ENCODE measurements at regions not wholly inside any gene's neighbourhood (a gene's known extent, or its start where the extent isn't known, plus 50 kb on each side); places are given as distances from the start of the nearest gene placed in this dataset.

DNA sequence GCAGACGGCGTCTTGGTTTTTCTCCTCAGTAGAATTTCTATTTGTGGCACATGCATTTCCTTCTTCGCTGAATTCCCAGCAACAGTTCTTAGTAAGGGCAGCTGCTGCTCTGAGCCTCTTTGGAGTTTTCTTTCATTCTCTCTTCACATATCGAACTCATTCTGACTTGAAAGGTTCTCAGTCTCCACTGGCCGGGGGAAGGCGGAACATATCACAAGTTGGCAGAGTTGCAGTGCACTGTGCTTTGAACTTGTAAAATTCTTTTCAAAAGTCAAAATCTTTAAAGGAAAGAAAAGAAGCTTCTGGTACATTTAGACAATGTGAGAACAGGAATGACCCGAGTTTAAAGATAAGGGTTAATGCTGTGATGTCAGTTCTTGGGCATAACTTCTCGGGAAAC lies 286.1 kb upstream of the MAP3K7 start:
- no peak for DNase-seq (ENCODE audit: low spot score)

DNA sequence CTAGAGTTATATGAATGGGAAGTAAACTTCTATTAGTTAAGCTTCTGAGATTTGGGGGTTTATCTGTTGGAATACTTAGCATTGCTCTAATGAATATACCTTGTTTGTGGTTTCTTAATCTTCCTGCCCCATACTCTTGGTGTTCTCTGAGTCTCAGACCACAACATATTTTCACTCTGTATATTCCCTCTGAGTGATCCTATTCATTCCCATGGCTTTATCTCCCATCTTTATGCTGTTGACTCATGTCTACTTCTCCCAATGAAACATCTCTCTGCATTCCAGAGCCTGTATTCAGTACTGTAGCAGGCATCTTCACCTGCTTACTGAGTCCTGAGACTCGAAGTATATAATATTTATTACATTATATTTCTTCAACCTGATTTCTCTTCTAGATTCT lies 283.7 kb upstream of the MAP3K7 start:
- no peak for DNase-seq (ENCODE audit: low spot score)

DNA sequence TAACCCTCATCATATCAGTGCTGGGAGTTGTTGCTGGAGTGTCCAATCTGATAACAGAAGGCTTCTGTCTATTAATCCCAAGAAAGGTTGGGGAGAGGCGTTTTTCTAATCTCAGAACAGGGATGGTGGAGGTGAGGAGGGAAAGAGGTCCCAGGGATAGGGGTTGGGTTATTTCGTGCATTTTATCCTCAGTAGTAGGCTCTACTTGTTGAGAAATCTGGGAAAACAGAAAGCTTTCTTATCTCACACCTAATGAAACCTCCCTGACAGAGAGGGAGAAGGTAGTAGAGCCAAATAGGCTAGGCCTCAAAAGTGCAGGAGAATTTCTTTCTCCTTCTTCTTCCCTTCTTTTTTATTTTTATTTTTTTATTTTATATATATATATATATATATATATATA lies 281.8 kb upstream of the MAP3K7 start:
- no peak for DNase-seq (ENCODE audit: low spot score)

DNA sequence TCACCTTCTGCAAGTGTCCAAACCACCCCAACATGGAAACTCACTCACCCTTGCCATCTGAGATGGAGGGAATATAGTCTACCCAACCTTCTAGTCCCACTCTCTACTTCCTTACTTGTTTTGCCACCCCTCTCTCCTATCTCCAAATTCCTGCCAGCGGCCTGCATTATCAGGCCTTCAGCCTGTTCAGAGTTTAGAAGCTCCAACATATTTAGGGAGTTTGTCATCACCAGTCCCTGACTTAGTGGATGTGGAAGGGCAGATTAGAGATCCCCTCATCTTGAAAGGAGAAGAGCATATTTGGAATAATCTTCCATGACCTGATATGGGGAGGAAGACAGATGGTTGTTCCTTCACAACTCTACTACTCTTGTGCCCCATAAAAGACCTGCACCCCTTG lies 281.4 kb upstream of the MAP3K7 start:
- DNase-seq (ENCODE audit: low spot score) = no peak

DNA sequence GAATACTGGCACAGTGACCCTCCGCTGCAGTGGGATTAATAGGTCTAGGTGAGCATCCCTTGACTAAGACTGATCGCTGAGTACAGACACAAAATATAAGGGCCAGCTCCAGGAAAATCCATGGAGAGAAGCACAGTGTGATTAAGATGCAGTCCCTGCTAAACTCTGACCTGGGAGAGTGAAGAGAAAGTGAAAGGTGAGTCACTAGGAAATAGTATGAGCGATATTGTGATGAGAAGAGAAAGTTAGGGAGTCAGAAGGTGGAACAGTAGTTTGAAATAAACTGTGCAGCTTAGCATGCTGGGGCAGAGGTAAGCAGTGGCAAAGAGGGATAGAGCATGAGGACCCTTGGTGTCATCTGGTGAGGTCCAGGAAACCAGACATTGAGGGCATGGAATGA lies 278.6 kb upstream of the MAP3K7 start:
- no peak for DNase-seq (ENCODE audit: low spot score)

DNA sequence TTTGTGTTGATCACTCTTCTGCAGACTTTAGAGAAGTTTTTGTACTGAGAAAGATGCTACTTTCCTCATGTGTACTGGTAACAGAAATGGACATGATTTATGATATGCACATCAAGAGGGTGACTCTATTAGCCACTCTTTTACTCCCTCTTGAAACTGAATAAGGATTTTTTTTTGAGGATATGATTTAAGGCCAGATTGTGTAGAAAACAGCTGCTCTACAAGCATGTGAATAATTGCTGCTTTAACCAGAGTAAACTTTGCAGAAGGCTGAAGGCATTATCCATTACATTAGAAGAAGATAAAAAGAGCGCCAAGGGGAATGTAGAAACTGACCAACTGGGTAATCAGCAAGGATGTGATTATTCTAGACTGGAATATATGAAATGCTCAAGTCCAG lies 276.2 kb upstream of the MAP3K7 start:
- no peak for DNase-seq (ENCODE audit: low spot score)

DNA sequence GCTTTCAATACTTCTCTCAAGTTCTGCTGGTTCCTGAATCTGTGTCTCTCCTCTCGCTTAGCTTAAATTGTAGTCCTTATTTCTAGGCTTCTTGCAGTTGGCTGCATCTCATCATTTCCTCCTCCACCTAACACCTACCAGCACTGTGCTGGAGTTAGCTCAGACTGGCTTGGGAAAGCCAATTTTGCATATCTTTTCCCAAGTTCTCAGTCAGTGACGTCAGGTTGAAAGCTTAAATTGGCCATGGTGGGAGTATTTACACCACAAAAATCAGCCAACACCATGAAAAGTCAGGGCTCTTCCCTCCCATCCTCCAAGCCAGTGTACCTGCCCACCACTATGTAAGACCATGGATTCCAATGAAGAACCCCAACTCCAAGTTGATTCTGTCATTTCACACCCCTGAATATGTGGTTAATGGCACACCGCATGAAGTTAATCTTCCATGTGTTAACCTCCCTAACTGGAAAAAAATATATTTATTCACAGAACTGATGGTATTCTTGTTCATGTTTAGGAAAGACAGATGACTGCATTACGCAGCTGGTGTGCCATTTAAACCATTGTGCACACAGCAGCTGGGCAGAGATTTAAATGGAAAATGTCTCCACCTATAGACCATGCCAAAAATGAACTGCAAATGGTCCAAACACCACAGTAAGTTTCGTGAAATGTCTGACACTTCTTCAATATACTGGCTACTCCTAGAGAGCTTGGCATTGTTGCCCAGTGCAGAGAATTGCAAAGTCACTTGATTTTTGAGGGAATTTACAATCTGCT lies 274.1 kb upstream of the MAP3K7 start:
- no peak for DNase-seq (ENCODE audit: low spot score)

DNA sequence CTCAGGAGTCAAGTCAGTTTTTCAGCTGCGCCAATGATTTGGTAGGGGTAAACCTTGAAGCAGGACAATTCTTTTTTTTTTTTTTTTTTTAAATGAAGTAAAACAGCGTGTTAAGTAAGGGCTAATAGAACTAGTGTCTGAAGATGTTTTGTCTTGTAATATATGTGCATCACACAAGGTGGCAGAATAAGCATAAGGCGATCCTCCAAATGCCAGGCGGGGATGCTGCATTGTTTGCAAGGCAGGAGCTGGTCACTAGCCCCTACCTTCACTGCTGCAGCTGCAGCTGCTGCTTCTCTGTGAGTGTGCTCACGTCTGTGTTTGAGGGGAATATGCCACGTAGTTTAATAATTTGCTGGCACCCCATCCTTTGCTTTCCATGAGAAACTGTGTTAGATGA lies 272.7 kb upstream of the MAP3K7 start:
- DNase-seq (ENCODE audit: low spot score) = no peak

DNA sequence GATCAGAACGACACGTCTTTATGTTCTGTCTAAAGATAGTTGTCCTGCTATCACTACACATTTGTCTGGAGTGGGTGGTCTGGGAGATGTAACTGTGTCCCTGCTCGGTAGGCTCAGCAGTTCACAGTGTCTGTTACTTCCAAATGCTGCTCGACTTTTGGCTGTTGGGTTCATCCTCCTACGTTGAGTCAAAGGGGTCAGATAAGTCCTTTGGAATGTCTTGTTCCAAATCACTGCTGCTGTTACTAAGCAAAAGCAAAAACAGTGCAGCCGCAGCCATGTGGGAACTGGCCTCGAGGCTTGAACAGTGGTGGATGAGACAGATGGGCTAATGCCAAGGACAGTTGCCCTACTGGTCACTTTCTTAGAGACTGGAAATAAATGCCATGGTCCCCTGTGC lies 272.2 kb upstream of the MAP3K7 start:
- DNase-seq (ENCODE audit: low spot score) = no peak

DNA sequence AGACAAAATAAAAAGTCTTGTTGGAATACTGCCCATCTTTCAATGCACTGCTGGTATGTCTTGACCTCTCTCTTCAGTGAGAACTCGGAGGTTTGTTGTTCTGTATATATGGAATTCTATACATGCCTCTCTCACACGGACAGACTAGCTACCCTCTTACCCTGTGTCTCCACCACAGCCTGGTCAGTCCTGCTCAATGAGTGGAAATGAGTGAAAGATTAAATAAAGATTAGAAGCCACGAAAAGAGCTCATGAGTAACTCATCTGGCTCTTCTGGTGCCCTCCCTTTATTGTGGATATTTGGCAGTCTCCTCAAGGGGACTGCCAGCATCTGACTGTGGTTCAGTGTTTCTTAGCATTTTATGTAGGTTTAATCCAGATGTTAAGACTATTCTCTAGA lies 262.8 kb upstream of the MAP3K7 start:
- DNase-seq (ENCODE audit: low spot score) = no peak

DNA sequence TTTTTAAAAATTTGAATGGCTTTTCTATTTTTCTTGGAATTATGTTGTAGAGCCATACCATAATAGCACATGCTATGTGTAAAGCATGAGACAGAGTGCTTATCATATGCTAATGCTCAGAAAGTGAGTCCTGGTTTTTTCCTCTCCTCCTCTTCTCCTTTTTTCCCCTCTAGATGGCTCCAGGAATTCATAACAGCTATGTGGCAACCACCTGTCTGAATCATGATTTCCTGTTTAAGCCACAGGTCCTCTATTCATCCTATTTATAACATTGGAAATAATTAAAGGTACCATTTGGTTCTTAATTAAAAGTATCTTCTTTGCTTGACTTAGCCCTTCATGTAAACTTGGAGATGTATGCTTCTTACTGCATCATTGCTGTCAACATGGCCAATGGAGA lies 260.0 kb upstream of the MAP3K7 start:
- no peak for DNase-seq (ENCODE audit: low spot score)

DNA sequence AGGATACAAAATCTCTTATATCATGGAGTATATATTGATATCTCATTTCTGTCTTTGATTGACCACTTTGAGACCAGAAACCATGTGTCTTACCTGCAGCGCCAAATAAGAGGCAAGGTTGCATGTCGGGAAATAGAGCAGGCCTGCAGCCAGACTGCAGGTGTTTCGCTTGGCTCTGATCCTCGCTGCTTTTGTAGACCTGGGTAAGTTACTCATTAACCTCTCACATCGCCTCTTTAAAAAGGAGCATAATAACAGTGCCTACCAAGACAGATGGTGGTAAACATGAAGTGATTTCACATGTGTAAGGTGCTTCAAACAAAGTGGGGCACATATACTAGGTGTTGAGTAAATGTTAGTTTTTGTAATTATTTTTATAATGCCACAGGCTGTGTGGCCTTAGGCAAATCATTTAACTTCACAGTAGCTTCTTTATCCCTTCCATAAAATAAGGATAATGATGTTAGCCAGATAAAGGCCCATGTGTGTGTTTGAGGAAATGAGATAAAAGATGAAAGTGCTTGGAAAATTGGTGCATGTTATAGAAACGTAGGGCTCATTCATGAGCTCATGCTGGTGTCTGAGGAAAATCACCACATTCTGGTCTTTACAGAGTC lies 248.8 kb upstream of the MAP3K7 start:
- no peak for DNase-seq (ENCODE audit: low spot score)

DNA sequence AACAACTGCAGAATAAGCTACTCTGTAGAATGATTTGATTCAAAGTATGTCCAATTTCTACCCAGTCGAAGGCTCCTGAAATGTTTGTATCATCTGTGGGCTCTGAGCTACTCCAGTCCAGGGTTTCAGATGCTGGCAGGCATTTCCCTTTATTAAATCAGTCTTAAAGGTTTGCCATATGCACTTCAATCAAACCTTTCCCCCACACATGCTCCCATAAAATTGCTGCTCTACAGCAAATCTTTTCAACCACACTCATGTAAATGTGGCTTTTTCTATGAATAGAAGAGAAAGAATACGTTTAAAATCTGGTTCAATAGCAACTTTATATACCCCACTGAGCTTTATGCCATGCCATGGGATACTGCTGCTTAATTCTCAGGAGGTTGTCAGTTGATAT lies 242.4 kb upstream of the MAP3K7 start:
- DNase-seq (ENCODE audit: low spot score) = no peak

DNA sequence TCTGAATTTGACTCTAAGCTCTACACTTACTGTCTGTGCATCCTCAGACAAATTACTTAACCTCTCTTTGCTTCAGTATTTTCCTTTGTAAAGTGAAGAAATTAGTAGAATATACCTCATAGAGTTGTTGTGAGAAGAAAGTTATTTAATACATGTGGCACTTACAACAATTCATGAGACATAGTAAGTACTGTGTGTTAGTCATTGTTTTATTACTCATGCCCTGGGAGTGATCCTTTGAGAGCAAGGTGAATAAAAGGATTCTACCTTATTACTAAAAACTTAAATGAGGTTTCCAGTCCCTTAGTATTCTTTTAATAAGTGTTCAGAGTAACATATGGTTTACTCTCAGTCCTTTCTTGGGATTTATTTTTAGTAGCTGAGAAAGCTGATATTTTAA lies 233.6 kb upstream of the MAP3K7 start:
- DNase-seq (ENCODE audit: low spot score) = no peak

DNA sequence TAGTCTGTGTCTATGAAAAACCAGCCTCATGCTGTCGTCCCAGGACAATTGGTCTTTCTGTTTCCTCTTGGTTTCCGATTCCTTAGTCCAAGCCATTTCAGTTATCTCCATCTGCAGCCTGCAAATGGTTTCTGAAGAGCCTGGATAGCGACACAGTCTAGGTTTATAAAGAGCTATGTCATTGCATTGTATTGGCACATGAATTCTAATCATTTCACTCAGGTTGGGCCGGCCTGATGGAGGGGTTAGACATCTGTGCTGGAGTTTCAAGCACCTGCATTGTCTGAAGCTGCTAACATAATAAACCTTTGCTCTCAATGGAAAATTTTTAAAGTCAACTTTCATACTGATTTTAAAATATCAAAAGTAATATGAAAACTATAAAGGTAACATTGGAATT lies 232.6 kb upstream of the MAP3K7 start:
- no peak for DNase-seq (ENCODE audit: low spot score)

DNA sequence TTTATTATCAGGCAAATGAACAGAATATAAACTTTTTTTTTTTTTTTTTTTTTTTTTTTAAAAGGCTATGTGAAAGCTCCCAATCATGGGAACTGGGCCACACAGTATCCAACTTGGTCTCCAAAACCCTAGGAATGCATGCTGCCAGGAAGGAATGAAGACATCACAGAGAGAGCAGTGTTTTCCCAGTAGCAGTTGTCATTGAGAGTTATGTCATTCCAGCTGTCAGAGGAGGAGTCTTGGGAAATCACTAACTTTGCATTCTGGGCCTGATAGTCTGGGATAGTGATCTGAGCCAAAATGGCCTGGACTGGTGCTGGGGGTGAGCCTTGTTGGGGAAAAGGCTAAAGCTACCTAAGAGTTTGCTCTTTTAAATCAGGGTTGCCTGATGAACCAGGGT lies 231.3 kb upstream of the MAP3K7 start:
- DNase-seq (ENCODE audit: low spot score) = no peak

DNA sequence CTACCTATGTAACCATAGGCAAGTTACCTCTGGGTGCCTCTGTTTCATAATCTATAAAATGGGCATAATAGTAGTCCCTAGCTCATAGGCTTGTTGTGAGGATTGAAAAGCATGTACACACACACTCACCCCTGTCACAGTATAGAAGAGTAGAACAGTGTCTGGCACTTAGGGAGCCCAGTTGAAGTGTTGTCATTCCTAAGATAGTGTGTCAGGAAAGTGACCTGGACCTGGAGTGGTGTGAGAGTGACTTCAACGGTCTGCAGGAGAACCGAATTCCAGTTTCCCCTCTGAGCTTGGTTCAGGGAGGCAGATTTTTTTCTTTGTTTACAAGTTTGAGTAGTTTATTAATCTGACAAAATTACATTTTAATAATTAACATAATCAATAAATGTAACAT lies 229.9 kb upstream of the MAP3K7 start:
- no peak for DNase-seq (ENCODE audit: low spot score)

DNA sequence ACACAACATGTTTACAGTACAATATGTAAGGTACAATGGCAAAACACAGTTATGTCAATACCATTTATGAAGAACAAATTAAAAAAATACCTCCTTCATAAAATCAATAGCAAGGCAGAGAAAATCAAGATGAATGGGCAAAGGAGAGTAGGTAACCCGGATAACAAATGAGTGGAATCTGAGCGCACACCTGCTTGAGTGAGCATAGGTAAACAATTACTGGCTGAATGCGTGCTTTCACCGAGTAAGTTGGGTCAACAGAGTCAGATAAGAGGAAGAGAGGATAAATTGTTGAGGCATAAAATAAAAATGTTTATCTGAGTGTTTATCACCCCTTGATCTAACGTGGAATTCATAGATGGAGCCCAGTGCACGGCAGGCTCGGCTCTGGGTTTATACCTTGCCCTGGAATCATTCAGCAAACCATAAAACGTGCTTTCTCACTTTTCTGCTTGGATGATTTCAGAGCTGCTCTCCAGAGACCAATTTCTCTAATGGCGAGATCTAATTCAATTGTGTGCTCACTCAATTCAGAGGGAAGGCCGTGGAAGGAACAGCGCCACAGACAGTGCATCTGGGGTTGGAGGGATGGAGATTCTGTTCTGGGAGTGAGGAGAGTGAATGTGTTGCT lies 224.8 kb upstream of the MAP3K7 start:
- no peak for DNase-seq (ENCODE audit: low spot score)

DNA sequence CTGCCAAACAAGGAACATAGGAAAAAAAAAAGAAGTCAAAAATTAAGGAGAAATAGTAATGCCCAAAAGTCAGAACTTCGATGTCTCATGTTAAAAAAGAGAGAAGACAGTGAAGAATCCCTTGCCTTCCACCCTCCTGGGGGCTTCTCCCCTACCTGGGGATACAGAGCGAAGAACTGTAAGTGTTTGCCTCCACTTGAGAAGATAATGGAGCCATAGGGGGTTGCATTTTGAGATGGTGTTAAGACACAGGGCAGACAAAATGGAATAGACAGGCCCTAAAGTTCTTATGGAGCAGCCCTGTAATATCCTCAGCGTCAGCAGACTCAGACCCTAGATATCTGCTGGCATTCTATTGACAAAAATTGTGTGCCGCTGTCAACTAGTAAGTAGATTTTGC lies 222.2 kb upstream of the MAP3K7 start:
- DNase-seq (ENCODE audit: low spot score) = no peak

DNA sequence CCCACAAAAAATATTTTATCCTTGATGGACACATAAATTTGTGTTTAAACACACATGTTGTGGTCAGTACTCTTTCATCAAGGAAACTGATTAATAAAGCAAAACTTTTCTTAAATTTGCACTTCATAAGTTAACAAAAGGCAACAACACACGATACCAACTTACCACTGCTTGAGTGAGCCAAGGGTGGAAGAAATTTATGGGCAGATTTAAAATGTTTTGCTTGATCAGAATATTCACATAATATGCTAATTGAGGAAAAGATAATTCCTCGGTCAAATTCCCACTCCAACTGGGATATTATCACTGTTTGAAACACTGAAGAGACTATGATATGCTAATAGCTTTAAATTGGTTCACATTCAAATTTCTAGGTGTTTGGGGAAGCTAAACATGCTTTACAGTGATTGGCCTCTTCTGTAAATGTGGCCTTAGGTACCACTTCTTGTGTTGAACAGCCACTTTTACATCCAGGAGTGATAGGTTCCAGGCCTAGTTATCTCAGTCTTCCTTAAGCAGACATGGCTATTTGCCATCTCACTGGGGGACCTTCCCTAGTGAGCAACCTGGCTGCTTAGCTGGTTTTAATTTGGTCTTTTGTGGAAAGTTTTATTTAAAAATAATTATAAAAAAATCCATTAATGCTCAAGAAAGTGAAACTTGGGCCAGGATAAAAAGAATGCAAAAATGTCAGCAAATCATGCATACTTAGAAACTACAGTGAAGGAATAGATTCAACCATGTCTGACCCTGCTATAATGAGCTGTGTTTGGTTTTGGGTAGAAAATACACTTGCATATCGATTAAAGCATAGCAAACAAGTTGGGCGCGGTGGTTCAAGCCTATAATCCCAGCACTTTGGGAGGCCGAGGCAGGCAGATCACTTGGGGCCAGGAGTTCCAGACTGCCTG lies 221.2 kb upstream of the MAP3K7 start:
- no peak for DNase-seq (ENCODE audit: low spot score)

DNA sequence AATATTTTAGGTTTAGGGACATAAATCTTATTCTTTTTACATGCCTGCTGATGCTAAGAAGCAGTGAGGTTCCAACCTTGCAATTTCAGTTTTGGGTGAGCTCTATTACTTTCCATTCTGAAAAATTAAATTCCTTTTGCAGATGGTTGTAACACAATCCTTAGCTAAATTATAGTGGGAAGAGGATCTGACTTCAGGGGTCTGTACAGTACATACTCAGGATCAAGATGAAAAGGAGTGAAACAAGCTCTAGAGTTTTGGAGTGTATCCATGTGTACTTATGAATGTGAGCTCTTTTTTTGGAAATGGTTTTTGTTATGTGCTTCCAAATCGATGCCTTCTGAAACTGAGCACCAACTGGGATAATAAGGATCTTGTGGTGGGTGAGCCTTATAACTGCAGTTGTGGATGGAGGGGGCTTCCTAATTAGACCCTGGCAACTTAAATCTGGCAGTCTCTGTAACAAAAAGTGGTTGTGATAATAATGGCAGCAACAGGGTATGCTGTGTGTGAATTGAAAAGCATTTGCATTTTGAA lies 218.8 kb upstream of the MAP3K7 start:
- no peak for DNase-seq (ENCODE audit: low spot score)

DNA sequence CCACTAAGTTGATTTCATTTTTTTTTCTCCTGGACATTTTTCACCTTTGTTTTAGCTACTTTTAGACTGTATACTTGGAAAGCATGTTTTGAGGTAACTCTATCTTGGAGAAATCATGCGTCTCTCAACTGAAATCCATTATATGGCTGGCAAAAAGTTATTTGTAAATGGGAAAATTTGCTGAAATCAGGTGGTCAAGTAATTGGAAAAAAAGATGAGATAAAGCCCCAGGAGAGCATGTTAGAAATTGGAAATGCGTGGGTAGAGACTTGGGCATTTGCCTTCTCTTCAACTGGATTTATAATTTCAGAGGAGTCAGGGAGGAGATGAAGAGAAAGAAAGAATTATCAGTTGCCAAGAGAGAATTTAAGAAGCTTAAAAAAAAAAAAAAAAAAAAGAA lies 217.1 kb upstream of the MAP3K7 start:
- no peak for DNase-seq (ENCODE audit: low spot score)
